GM12873 (cell line): ENCODE measurements at regions not wholly inside any gene's neighbourhood (a gene's known extent, or its start where the extent isn't known, plus 50 kb on each side); places are given as distances from the start of the nearest gene placed in this dataset.
A peak's percentile ranks its signal among the peaks of the same experiment; 100 is the strongest.

Source experiments
- TF ChIP-seq, protein P1 (sequence below): IDR thresholded peaks from 2 replicates; pipeline ENCODE4 v1.5.1; 2012; ENCODE audit warnings: low read depth, mild to moderate bottlenecking, moderate library complexity, low read length, control low read depth; ENCODE audit not compliant: insufficient read depth; ENCODE audit errors: missing control alignments

DNA sequence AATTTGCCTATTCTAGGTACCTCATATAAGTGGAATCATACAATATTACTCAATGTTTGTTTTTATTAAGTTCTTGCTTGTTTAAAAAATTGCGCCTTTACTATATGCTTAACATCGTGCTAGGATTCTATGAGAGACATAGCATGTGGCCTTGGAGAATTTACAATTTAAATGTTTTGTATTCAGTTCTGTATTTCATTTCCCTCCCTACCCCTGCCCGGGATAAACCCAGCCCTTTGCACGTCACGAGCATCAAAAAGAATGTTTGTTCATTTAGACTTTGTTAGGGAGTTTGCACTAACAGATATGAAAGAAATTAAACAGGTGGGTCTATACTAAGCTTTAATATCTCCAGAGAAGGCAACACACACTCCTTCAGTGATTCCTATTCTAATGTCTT is 75.7 kb downstream of the C18orf54 start:
- TF ChIP-seq, protein P1, sequence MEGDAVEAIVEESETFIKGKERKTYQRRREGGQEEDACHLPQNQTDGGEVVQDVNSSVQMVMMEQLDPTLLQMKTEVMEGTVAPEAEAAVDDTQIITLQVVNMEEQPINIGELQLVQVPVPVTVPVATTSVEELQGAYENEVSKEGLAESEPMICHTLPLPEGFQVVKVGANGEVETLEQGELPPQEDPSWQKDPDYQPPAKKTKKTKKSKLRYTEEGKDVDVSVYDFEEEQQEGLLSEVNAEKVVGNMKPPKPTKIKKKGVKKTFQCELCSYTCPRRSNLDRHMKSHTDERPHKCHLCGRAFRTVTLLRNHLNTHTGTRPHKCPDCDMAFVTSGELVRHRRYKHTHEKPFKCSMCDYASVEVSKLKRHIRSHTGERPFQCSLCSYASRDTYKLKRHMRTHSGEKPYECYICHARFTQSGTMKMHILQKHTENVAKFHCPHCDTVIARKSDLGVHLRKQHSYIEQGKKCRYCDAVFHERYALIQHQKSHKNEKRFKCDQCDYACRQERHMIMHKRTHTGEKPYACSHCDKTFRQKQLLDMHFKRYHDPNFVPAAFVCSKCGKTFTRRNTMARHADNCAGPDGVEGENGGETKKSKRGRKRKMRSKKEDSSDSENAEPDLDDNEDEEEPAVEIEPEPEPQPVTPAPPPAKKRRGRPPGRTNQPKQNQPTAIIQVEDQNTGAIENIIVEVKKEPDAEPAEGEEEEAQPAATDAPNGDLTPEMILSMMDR: no peak

DNA sequence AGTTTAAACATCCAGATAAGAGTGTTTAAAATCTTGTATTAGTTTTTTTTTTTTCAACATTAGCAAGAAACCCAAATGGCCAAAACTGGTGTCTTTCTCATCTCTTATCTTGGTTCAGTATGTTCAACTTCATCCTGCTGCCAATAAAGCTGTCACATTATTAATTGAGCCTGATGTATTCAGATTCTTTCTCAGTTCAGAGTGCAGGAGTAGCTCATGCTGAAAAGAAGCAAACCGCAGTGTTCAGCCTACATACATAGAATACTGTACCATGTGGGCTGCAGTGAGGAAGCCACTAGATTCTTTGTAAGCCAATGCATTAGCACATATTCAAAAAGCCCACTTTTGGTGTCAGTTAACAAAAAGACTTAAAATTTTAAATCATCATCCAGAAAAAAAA is 76.2 kb downstream of the C18orf54 start:
- TF ChIP-seq, protein P1: no peak

DNA sequence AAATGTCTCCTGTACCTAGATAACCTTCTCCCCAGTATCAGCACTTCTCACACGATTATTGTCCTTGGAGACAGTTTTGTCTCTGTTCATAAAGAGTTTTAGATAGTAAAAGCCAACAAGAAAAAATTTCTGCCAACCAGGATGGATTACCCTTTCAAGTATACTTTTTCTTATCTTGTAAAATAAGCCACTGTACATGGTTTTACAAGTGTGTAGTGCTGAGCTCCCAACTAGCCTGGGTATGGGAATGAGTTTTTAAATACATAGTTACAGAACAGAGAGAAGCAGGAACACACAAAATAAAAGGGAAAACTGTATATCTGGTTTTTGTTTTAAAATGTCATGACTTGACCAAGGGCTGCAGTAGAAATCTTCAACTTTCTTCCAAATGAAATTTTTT is 76.7 kb downstream of the C18orf54 start:
- TF ChIP-seq, protein P1: no peak

DNA sequence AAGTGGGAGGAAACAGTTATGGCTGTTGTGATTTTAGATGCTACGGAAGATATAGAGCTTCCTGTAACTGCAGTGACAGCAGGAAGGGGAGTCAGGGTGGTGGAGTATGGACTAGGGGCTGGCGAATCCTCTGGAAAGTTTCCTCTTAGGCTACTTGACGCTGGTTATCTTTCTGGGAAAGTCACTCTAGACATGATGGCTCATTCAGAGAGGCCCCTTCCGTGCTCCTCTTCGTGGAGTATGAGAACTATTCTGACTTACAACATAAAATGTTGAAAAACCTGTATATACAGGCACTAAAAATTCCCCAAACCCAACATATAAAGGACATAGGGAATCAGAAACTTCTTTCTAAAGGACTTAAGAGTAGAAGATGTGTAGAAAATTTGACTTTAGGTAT is 78.8 kb downstream of the C18orf54 start:
- TF ChIP-seq, protein P1: no peak

DNA sequence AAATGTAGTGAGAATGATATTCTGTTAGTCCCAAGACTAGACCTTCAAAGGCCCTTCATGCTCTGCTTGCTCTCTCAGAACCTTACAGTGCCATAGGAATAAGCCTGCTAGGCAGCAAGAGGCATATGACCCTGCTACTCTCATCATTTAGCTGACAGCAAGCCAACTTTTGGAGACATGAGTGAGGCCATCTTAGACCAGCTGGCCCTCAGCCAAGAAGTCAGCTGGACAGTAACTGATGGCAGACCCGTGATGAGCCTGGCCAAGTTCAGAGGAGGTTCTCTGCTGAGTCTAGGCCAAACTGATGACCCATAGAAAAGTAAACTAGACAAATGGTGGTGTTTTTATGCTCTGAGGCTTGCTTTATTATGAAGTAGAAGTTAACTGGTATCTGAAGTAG is 82.6 kb downstream of the C18orf54 start:
- TF ChIP-seq, protein P1: no peak

DNA sequence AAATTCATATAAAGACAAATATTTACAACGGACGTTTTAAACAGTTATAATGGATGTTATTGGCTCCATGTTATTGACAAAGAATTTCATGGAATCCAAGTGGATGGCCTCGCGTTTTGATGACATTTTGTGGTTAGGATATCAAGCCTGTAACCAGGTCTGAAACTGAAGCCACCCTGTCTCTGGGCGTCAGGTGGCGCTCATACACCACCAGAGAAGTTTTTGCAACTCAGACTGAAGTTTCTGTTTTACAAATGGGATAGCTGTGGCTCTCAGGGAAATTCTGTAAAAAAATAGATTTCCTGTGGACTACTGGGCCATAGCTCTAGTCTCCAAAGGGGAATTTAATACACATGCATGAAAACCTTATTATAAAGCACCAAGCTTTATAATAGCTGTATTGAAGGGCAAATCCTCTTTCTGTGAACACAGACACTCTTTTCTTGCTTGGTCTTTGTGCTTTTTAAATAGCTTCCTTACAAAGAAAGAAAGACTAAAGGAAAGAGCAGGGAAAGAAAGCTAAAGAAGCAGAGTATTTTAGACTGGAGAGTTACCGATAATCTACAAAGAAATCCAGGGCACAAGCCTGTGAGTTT is 86.7 kb downstream of the C18orf54 start:
- TF ChIP-seq, protein P1: peak; percentile 78

DNA sequence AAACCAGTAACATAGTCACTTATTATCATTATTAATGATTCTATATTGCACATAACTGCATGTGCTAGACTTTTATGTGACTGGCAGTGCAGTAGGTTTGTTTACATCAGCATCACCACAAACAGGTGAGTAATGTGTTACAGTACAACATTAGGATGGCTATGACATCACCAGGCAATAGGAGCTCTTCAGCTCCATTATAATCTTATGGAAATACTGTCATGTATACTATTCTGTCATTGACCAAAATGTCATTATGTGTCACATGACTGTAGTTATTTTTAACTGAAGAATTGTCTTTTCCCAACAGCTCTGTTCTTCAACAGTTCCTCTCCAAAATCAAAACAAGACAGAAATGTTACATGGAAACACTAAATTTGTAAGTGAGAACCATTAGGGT is 96.3 kb downstream of the C18orf54 start:
- TF ChIP-seq, protein P1: no peak
